ENCODE measurements at regions not wholly inside any gene's neighbourhood (a gene's known extent, or its start where the extent isn't known, plus 50 kb on each side); places are given as distances from the start of the nearest gene placed in this dataset.
"Not testable (repeated sequence)": the region's sequence is repeated elsewhere in the genome, so short reads cannot be mapped to it uniquely, and the experiment has no call there.

GRCh38 chr1:184817003-184817402, 62.3 kb upstream of the EDEM3 start:
- TF ChIP-seq CTCF (IDR thresholded peaks at IDR 0.05); POLR2AphosphoS5 (IDR thresholded peaks at IDR 0.05; ENCODE audit: low read depth, low read length); SIN3A (IDR thresholded peaks at IDR 0.05; ENCODE audit: borderline replicate concordance, insufficient read depth, low read depth, low read length): not testable (repeated sequence)
- TF ChIP-seq, protein P1, sequence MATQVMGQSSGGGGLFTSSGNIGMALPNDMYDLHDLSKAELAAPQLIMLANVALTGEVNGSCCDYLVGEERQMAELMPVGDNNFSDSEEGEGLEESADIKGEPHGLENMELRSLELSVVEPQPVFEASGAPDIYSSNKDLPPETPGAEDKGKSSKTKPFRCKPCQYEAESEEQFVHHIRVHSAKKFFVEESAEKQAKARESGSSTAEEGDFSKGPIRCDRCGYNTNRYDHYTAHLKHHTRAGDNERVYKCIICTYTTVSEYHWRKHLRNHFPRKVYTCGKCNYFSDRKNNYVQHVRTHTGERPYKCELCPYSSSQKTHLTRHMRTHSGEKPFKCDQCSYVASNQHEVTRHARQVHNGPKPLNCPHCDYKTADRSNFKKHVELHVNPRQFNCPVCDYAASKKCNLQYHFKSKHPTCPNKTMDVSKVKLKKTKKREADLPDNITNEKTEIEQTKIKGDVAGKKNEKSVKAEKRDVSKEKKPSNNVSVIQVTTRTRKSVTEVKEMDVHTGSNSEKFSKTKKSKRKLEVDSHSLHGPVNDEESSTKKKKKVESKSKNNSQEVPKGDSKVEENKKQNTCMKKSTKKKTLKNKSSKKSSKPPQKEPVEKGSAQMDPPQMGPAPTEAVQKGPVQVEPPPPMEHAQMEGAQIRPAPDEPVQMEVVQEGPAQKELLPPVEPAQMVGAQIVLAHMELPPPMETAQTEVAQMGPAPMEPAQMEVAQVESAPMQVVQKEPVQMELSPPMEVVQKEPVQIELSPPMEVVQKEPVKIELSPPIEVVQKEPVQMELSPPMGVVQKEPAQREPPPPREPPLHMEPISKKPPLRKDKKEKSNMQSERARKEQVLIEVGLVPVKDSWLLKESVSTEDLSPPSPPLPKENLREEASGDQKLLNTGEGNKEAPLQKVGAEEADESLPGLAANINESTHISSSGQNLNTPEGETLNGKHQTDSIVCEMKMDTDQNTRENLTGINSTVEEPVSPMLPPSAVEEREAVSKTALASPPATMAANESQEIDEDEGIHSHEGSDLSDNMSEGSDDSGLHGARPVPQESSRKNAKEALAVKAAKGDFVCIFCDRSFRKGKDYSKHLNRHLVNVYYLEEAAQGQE (IDR thresholded peaks at IDR 0.05; ENCODE audit: insufficient read depth in 1 of 2, low read depth in 2 of 2, low read length in 1 of 2): not testable (repeated sequence)

Data from Panc1 (cell line).